OCI-LY7 (cell line): ENCODE measurements at regions not wholly inside any gene's neighbourhood (a gene's known extent, or its start where the extent isn't known, plus 50 kb on each side); places are given as distances from the start of the nearest gene placed in this dataset.
"Not testable (repeated sequence)": the region's sequence is repeated elsewhere in the genome, so short reads cannot be mapped to it uniquely, and the experiment has no call there.

Experiments
- CTCF ChIP-seq: fragments of 200-600 bp; sonication (generic); conservative IDR thresholded peaks from 2 replicates; pipeline ENCODE4 v1.5.1; 2014; ENCODE audit warnings: mild to moderate bottlenecking, antibody characterized with exemption, low read length, moderate library complexity, mixed read lengths
- EZH2phosphoT487 ChIP-seq: fragments of 200-600 bp; sonication (generic); IDR thresholded peaks from 2 replicates; pipeline ENCODE4 v1.6.1; 2018; ENCODE audit warnings: low read depth, borderline replicate concordance, mild to moderate bottlenecking, mixed run types, antibody characterized with exemption, low read length, moderate library complexity, mixed read lengths

- not testable (repeated sequence) for TF ChIP-seq CTCF, EZH2phosphoT487
Measured at GRCh38 chrX:83990178-83990577, 129.2 kb downstream of the CYLC1 start.
